Left ventricle myocardium inferior (tissue), 1 donor: ENCODE measurements at regions not wholly inside any gene's neighbourhood (a gene's known extent, or its start where the extent isn't known, plus 50 kb on each side); places are given as distances from the start of the nearest gene placed in this dataset.

Source experiments
- DNase-seq: peaks from one replicate; pipeline ENCODE4 v3.0.0-alpha.2; 2020
- H3K27ac ChIP-seq: fragments of 200-600 bp; replicated peaks from 2 replicates; pipeline ENCODE4 v1.8.0; 2021
- H3K27me3 ChIP-seq: fragments of 200-600 bp; 2 replicates; pipeline ENCODE4 v1.8.0; 2021; ENCODE audit warnings: low read depth
- H3K36me3 ChIP-seq: fragments of 200-600 bp; 2 replicates; pipeline ENCODE4 v1.8.0; 2021
- H3K4me1 ChIP-seq: fragments of 200-600 bp; 2 replicates; pipeline ENCODE4 v1.8.0; 2021
- H3K4me3 ChIP-seq: fragments of 200-600 bp; 2 replicates; pipeline ENCODE4 v1.8.0; 2021; ENCODE audit warnings: mild to moderate bottlenecking, moderate library complexity
- H3K9me3 ChIP-seq: fragments of 200-600 bp; replicated peaks from 2 replicates; pipeline ENCODE4 v1.8.0; 2021
- intact Hi-C: fragments of 100-400 bp; cut with micrococcal nuclease; formaldehyde crosslinking; loops from one replicate; pipeline ENCODE4 v1.11.0; 2022
- TF ChIP-seq, protein P1 (sequence below): fragments of 200-600 bp; IDR thresholded peaks from 2 replicates; pipeline ENCODE4 v1.8.0; 2021; ENCODE audit warnings: antibody characterized with exemption, mild to moderate bottlenecking, borderline replicate concordance
- donor health status: DM: no; HTN: yes; CAD: no; lungs with severe emphysema.

DNA sequence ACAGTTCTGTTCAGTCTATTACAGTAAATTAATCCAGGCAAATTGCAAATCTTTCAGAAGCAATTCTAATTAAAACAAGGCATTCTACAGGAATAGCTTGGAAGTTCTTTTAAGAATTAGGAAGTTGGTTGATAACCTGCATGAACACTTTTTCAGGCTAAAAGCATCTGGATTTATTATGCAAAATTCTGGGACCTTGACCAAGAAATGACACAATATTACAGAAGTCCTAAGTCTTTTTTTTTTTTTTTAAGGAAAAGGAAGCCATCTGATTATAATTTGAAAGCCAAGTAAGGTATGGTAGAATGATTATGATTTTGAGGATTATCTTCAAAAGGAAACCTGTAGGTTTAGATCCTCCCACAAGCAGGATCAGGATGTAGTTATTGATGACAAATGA, 74.7 kb upstream of the KCNK2 start:
- TF ChIP-seq, protein P1, sequence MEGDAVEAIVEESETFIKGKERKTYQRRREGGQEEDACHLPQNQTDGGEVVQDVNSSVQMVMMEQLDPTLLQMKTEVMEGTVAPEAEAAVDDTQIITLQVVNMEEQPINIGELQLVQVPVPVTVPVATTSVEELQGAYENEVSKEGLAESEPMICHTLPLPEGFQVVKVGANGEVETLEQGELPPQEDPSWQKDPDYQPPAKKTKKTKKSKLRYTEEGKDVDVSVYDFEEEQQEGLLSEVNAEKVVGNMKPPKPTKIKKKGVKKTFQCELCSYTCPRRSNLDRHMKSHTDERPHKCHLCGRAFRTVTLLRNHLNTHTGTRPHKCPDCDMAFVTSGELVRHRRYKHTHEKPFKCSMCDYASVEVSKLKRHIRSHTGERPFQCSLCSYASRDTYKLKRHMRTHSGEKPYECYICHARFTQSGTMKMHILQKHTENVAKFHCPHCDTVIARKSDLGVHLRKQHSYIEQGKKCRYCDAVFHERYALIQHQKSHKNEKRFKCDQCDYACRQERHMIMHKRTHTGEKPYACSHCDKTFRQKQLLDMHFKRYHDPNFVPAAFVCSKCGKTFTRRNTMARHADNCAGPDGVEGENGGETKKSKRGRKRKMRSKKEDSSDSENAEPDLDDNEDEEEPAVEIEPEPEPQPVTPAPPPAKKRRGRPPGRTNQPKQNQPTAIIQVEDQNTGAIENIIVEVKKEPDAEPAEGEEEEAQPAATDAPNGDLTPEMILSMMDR: no peak
- intact Hi-C loops: no loop called here
- DNase-seq: no peak
- H3K9me3 ChIP-seq: no peaks in the 10 kb centered on the region
- no peaks in the 10 kb centered on the region for H3K4me1 ChIP-seq
- no peaks in the 10 kb centered on the region for H3K36me3 ChIP-seq
- H3K27me3 ChIP-seq: no peaks in the 10 kb centered on the region
- no peak overlapping the region for H3K4me3 ChIP-seq
- no peak overlapping the region for H3K27ac ChIP-seq

DNA sequence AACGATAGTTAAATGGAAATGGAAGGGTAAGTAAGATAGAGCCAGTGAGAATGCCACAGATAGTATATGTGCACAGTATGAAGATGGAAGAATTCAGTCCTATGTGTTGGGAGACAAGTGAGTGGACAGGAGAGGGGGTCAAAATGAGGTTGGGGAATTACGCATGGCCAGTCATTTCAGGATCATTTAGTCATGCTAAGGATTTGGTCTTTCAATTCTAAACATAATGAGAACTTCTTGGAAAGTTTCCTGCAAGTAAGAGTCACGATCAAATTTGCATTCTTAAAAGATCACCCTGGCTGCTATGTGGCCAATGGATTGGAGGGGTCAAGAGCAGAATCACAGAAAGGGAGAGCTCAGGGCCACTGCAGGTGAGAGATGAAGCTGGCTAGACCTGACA, 64.0 kb upstream of the KCNK2 start:
- intact Hi-C loops: no loop called here

DNA sequence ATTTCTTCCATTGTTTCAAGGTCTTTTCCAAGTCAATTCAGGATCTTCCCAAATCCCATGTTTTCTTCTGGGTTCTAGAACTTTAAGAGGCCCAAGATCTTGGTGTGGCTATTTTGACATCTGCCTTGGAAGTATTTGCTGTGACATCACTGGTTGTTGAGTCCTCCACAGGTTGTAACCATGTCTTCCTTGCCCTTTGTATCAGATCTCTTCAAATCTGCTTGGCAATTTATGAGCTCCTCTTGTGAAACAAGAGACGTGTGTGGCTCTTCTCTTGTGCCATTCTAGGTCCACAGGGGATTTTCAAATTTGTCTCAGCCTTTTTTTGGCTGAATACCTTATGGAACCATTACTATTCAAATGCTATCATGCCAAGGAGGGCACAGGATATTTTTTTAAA, 60.3 kb upstream of the KCNK2 start:
- TF ChIP-seq, protein P1: no peak
- Histone ChIP-seq H3K4me1 (no peaks in the 10 kb centered on the region), H3K27me3 (no peaks in the 10 kb centered on the region), H3K9me3 (peaks cover under 1% of the 10 kb centered on the region), H3K36me3 (no peaks in the 10 kb centered on the region), H3K4me3 (no peak overlapping the region), H3K27ac (no peak overlapping the region)
- intact Hi-C loops: no loop called here
- DNase-seq: no peak

More for the DNA sequence above, 64.0 kb upstream of the KCNK2 start:
- H3K4me3 ChIP-seq: no peak overlapping the region
- H3K27me3 ChIP-seq: no peaks in the 10 kb centered on the region
- no peak for DNase-seq
- no peaks in the 10 kb centered on the region for H3K4me1 ChIP-seq
- no peaks in the 10 kb centered on the region for H3K36me3 ChIP-seq
- peaks cover 6% of the 10 kb centered on the region for H3K9me3 ChIP-seq
- TF ChIP-seq, protein P1: no peak
- no peak overlapping the region for H3K27ac ChIP-seq

DNA sequence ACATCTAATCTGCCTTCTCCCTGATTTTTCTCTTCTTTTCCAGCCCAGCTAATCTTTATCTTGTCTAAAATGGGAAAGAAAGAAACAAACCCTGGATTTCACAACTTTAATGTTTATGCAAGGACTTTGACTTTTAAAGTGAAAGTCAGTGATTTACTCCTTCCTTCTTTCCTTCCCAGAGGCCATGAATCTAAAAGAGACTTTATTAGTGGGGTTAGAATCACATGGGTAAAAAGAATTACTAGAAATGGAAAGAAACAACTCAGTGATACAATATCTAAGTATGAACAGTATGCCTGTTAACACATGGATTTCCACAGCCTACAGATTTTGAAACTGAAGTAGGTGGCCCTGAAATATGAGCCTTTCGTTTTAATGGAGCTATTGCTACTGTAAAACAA, 59.8 kb upstream of the KCNK2 start:
- H3K27ac ChIP-seq: no peak overlapping the region
- H3K36me3 ChIP-seq: no peaks in the 10 kb centered on the region
- intact Hi-C loops: no loop called here

GRCh38 chr1:215023155-215023832, 59.2 kb upstream of the KCNK2 start:
- Histone ChIP-seq H3K4me3 (no peak overlapping the region), H3K9me3 (no peaks in the 10 kb centered on the region), H3K36me3 (no peaks in the 10 kb centered on the region), H3K27me3 (no peaks in the 10 kb centered on the region), H3K27ac (no peak overlapping the region), H3K4me1 (no peaks in the 10 kb centered on the region)
- DNase-seq: no peak
- intact Hi-C loops: no loop called here
- TF ChIP-seq, protein P1: no peak

More for the DNA sequence above, 59.8 kb upstream of the KCNK2 start:
- no peaks in the 10 kb centered on the region for H3K4me1 ChIP-seq
- H3K9me3 ChIP-seq: no peaks in the 10 kb centered on the region
- DNase-seq: no peak
- TF ChIP-seq, protein P1: no peak
- H3K4me3 ChIP-seq: no peak overlapping the region
- H3K27me3 ChIP-seq: no peaks in the 10 kb centered on the region
